Osteoblast (primary cell): ENCODE measurements at regions not wholly inside any gene's neighbourhood (a gene's known extent, or its start where the extent isn't known, plus 50 kb on each side); places are given as distances from the start of the nearest gene placed in this dataset.
A peak's percentile ranks its signal among the peaks of the same experiment; 100 is the strongest.

Experiments used
- DNase-seq: peaks from one replicate; pipeline ENCODE4 v3.0.0; 2011; ENCODE audit warnings: low spot score, mixed read lengths; ENCODE audit not compliant: insufficient read length; ENCODE audit errors: missing footprints
- H2AFZ ChIP-seq: 2 replicates; pipeline ENCODE4 v1.6.0; 2011; ENCODE audit warnings: mild to moderate bottlenecking, low read length
- H3K27ac ChIP-seq: 2 replicates; pipeline ENCODE4 v1.5.1; 2011; ENCODE audit warnings: mild to moderate bottlenecking, low read depth, low read length, moderate library complexity
- H3K27me3 ChIP-seq: 2 replicates; pipeline ENCODE4 v1.6.0; 2012; ENCODE audit warnings: mild to moderate bottlenecking, control low read depth, inconsistent platforms, low read length, moderate library complexity; ENCODE audit not compliant: insufficient read depth
- H3K36me3 ChIP-seq: 2 replicates; pipeline ENCODE4 v1.5.1; 2011; ENCODE audit warnings: mild to moderate bottlenecking, low read length, control low read depth, moderate library complexity; ENCODE audit not compliant: insufficient read depth
- H3K4me1 ChIP-seq: 2 replicates; pipeline ENCODE4 v1.5.1; 2011; ENCODE audit warnings: mild to moderate bottlenecking, low read length, control low read depth, moderate library complexity; ENCODE audit not compliant: insufficient read depth
- H3K4me2 ChIP-seq: 2 replicates; pipeline ENCODE4 v1.6.0; 2011; ENCODE audit warnings: mild to moderate bottlenecking, low read length; ENCODE audit not compliant: insufficient read depth
- H3K4me3 ChIP-seq: fragments of 200-600 bp; sonication (generic); 3 replicates; pipeline ENCODE4 v1.5.1; 2012; ENCODE audit warnings: mild to moderate bottlenecking, low read length, inconsistent platforms; ENCODE audit not compliant: insufficient read depth
- H3K79me2 ChIP-seq: 2 replicates; pipeline ENCODE4 v1.6.0; 2012; ENCODE audit warnings: mild to moderate bottlenecking, low read length, control low read depth, inconsistent platforms; ENCODE audit not compliant: insufficient read depth
- H3K9me3 ChIP-seq: 2 replicates; pipeline ENCODE4 v1.5.1; 2011; ENCODE audit warnings: low read depth, low read length, control low read depth
- H4K20me1 ChIP-seq: 2 replicates; pipeline ENCODE4 v1.6.0; 2012; ENCODE audit warnings: mild to moderate bottlenecking, low read length, control low read depth; ENCODE audit not compliant: insufficient read depth
- TF ChIP-seq, protein P1 (sequence below): IDR thresholded peaks from 2 replicates; pipeline ENCODE4 v1.5.1; 2011; ENCODE audit warnings: mild to moderate bottlenecking, low read depth, low read length, moderate library complexity; ENCODE audit errors: extremely low read depth

DNA sequence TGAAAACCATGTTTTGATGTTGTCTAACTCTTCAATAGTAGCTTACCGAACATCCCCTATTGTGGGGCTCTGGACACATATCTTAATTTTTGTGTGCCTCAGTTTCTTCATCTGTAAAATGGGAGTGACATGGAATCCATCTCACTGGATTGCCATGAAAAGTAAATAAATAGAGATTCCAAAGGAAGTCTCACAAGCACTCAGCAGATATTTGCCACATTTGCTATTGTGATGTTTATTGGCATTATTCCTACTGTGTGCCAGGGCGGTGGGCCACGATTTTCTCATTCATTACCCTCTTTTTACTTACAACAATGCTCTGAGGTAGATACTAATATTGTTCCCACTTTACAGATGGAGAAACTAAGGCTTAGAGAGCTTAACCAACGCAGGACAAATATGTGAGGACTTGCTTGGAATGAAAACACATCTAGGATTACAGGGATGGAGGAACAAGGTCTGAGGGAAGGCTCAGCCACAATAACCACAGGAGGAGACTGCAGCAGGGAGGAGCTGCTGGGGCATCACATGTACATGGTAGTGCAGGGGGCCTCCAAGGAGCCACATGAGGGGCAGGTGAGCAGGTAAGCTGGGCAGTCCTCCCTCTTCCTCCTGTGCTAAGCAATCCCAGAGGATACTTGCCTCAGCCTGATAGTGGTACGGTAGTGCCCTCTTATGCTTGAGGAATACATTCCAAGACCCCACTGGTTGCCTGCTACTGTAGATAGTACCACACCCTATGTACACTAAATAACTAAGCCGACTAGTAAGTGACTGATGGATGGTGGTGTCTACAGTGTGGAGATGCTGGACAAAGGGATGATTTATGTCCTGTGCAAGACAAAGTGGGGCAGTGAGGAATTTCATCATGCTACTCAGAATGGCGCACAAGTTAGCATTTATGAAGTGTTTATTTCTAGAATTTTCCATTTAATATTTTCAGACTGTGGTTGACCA lies 176.9 kb downstream of the FOXA2 start:
- TF ChIP-seq, protein P1, sequence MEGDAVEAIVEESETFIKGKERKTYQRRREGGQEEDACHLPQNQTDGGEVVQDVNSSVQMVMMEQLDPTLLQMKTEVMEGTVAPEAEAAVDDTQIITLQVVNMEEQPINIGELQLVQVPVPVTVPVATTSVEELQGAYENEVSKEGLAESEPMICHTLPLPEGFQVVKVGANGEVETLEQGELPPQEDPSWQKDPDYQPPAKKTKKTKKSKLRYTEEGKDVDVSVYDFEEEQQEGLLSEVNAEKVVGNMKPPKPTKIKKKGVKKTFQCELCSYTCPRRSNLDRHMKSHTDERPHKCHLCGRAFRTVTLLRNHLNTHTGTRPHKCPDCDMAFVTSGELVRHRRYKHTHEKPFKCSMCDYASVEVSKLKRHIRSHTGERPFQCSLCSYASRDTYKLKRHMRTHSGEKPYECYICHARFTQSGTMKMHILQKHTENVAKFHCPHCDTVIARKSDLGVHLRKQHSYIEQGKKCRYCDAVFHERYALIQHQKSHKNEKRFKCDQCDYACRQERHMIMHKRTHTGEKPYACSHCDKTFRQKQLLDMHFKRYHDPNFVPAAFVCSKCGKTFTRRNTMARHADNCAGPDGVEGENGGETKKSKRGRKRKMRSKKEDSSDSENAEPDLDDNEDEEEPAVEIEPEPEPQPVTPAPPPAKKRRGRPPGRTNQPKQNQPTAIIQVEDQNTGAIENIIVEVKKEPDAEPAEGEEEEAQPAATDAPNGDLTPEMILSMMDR: no peak
- Histone ChIP-seq H3K4me2 (no peak overlapping the region), H3K79me2 (no peaks in the 10 kb centered on the region), H4K20me1 (no peaks in the 10 kb centered on the region), H3K27me3 (no peaks in the 10 kb centered on the region), H3K4me3 (no peak overlapping the region), H2AFZ (no peak overlapping the region), H3K27ac (no peak overlapping the region), H3K36me3 (no peaks in the 10 kb centered on the region), H3K4me1 (no peaks in the 10 kb centered on the region), H3K9me3 (peaks cover under 1% of the 10 kb centered on the region)
- DNase-seq: no peak

DNA sequence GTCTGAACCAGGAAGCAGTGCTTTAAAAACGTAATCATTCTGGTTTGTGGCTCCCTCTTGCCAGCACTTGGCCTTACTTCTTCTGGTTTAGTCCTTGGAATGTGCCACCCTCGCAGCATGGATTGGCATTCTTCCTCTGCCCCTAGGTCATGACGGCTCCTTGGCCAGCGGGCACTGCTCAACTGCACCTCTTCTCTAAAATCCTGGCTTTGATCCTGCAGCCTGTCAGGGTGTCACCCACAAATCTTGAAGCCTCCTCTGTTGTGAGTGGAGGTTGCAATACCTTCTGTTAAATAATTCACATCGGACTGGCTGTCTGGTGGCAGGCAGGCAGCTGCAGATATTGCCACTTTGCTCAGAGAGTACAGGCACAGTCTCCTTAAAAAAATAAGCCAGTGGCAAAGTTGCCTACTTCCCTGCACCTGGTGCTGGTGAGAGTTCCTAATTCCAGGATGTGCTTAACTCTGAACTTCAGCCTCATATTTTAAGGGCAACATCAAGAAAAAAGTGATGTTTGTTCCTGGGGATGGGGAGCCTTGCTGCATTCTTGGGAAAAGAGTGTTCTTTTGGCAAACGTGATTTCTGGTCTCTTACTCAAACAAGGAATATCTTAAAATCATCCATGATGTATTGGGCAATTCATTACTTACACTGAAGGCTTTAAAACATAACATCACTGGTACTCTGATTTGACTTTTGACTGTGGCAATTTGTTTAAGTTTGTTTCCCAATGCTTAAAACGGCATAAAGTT lies 179.8 kb downstream of the FOXA2 start:
- Histone ChIP-seq H3K4me1 (no peaks in the 10 kb centered on the region), H3K27me3 (no peaks in the 10 kb centered on the region), H3K4me2 (no peak overlapping the region), H2AFZ (peak overlapping the region; percentile 67), H3K79me2 (no peaks in the 10 kb centered on the region), H3K9me3 (peaks cover 3% of the 10 kb centered on the region), H3K4me3 (no peak overlapping the region), H3K36me3 (no peaks in the 10 kb centered on the region), H4K20me1 (no peaks in the 10 kb centered on the region), H3K27ac (no peak overlapping the region)
- DNase-seq: no peak
- TF ChIP-seq, protein P1: no peak

DNA sequence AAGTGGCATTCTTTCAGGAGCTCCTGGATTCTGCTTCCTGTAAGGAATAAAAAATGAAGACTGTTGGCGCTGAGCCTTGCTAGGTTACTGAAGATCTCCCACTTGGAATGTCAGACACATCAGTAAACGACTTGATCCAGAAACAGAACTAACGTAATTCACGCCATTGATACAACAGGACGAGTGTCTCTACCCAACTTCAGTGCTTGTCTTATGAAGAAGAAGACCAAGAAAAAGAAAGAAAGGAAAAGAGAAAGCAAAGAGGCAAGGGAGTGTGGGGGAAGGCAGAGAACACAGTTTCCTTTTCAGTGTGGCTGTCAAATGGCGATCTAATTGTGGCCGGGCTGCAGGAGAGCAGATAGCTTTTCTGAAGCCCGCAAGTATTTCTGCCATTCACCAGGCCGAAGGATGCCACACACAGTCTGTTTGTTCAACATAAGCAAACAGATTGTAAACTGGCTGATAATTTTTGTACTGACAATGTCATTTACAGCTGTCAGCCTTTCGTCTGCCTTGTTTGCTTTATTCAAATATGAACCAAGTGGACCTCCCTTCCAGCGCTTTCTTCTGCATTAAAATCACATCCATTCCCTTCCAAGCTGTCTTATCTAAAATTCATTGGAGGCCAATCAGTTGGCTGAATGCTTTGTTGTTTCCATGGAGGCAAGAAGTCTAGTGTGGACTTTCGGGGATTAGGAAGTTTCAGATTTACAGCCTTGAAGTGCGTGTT lies 180.6 kb downstream of the FOXA2 start:
- Histone ChIP-seq H4K20me1 (no peaks in the 10 kb centered on the region), H2AFZ (peak overlapping the region; percentile 67), H3K79me2 (no peaks in the 10 kb centered on the region), H3K27me3 (no peaks in the 10 kb centered on the region), H3K4me2 (peak overlapping the region; percentile 46), H3K4me1 (no peaks in the 10 kb centered on the region), H3K9me3 (peaks cover 3% of the 10 kb centered on the region), H3K27ac (no peak overlapping the region), H3K4me3 (peak overlapping the region; percentile 36), H3K36me3 (no peaks in the 10 kb centered on the region)
- TF ChIP-seq, protein P1: no peak
- no peak for DNase-seq
